ENCODE measurements at regions not wholly inside any gene's neighbourhood (a gene's known extent, or its start where the extent isn't known, plus 50 kb on each side); places are given as distances from the start of the nearest gene placed in this dataset.

DNA sequence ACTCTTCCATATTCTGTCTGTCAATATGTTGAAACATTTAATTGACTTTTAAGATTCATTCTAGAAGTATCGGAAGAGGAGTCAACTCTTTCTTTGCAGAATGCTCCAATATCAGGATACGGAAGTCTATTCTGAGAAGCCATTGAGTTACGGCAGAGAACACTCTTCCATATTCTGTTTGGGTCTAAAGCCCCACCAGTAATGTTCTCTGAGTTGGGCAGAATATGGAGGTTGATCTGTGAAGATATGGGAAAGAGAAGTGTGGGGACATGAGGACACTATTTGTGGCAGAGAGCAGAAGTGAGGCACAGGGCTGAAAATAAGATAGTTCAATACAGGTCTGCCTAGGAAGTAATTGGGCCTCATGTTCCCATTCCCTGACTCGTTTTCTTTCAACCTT, 300.0 kb downstream of the DIRAS2 start:
- ATAC-seq (ENCODE audit: low read depth) (no peak), DNase-seq (no peak)
- TF ChIP-seq, protein P1, sequence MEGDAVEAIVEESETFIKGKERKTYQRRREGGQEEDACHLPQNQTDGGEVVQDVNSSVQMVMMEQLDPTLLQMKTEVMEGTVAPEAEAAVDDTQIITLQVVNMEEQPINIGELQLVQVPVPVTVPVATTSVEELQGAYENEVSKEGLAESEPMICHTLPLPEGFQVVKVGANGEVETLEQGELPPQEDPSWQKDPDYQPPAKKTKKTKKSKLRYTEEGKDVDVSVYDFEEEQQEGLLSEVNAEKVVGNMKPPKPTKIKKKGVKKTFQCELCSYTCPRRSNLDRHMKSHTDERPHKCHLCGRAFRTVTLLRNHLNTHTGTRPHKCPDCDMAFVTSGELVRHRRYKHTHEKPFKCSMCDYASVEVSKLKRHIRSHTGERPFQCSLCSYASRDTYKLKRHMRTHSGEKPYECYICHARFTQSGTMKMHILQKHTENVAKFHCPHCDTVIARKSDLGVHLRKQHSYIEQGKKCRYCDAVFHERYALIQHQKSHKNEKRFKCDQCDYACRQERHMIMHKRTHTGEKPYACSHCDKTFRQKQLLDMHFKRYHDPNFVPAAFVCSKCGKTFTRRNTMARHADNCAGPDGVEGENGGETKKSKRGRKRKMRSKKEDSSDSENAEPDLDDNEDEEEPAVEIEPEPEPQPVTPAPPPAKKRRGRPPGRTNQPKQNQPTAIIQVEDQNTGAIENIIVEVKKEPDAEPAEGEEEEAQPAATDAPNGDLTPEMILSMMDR (IDR thresholded peaks at IDR 0.05), result no peak
- CTCF ChIA-PET, result no interaction called here
- Mint-ChIP-seq H3K4me3 (no peak overlapping the region), H3K27ac (no peak overlapping the region), H3K27me3 (peaks cover 28% of the 10 kb centered on the region), H3K4me1 (no peaks in the 10 kb centered on the region), H3K36me3 (ENCODE audit: low read depth) (no peaks in the 10 kb centered on the region), H3K9me3 (peaks cover 2% of the 10 kb centered on the region)
- POLR2A ChIA-PET, result no interaction called here
- intact Hi-C loops (cut with micrococcal nuclease), result no loop called here

DNA sequence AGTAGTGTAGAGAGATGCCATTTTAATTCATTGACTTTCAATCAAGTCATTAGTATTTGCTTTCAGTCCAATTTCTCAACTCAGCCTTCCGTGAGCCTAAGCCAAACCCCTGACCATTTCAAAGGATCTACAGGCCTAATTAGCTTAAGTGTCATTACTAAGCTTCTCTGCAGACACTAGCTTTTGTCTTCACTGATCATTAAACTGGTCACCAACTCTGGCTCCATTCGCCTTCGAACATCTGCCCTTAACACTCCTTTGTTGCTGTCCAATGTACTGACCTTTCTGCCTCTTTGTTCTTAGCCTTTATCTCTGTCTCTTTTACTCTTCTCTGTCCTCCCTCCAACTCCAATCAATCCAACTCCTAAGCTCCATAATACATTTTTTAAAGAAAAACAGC, 299.3 kb downstream of the DIRAS2 start:
- POLR2A ChIA-PET, result no interaction called here
- intact Hi-C loops (cut with micrococcal nuclease), result no loop called here
- peaks cover 2% of the 10 kb centered on the region for H3K9me3 Mint-ChIP-seq
- H3K36me3 Mint-ChIP-seq (ENCODE audit: low read depth), result no peaks in the 10 kb centered on the region
- CTCF ChIA-PET, result no interaction called here
- H3K27me3 Mint-ChIP-seq, result peaks cover 35% of the 10 kb centered on the region
- no peak overlapping the region for H3K27ac Mint-ChIP-seq
- TF ChIP-seq, protein P1 (IDR thresholded peaks at IDR 0.05), result no peak
- H3K4me3 Mint-ChIP-seq, result no peak overlapping the region
- no peak for ATAC-seq (ENCODE audit: low read depth)
- no peak for DNase-seq
- no peaks in the 10 kb centered on the region for H3K4me1 Mint-ChIP-seq

DNA sequence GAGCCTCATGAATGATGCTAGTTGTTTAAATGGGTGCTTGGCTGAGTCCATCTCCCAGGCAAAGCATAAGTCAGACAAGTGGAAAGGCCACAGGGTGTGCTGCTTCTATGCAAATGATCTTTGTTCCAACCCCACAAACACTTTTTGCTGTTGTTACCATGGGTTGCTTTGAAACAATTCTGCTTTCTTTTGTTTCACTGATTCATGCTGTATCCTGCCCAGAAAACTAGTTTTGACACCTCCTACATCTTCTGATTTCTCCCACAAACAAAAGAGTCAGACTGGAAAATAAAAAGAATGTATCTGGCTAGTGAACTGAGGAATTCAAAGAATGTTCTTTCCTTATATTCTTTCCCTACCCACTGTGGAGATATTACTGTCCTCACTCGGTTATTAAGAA, 298.6 kb downstream of the DIRAS2 start:
- Mint-ChIP-seq H3K27me3 (peaks cover 37% of the 10 kb centered on the region), H3K36me3 (ENCODE audit: low read depth) (no peaks in the 10 kb centered on the region), H3K4me3 (no peak overlapping the region), H3K9me3 (peaks cover 2% of the 10 kb centered on the region), H3K4me1 (no peaks in the 10 kb centered on the region), H3K27ac (no peak overlapping the region)
- intact Hi-C loops (cut with micrococcal nuclease), result no loop called here
- ATAC-seq (ENCODE audit: low read depth) (no peak), DNase-seq (no peak)
- CTCF ChIA-PET, result no interaction called here
- POLR2A ChIA-PET, result no interaction called here
- TF ChIP-seq, protein P1 (IDR thresholded peaks at IDR 0.05), result no peak

DNA sequence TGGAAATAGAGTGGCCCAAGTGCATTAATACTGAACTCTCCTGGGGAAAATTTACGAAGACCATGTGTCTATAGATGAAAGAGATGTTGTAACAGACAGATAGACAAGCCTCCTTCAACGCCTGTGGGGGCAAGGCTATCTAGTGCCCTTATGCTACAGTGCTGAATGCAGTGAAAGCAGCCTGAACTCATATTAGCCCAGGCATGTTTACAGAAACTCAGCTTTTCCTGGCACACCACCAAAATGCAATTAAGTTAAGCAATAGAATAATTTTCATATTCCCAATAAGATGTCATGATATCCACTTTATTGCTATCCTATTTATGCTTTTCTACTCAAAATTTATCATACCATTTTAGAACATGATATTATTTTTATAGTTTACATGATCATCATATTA, 277.0 kb downstream of the DIRAS2 start:
- intact Hi-C loops (cut with micrococcal nuclease), result no loop called here
- Mint-ChIP-seq H3K9me3 (no peaks in the 10 kb centered on the region), H3K4me1 (no peaks in the 10 kb centered on the region), H3K36me3 (ENCODE audit: low read depth) (no peaks in the 10 kb centered on the region), H3K4me3 (no peak overlapping the region), H3K27me3 (peaks cover 18% of the 10 kb centered on the region), H3K27ac (no peak overlapping the region)
- TF ChIP-seq, protein P1 (IDR thresholded peaks at IDR 0.05), result no peak
- ChIA-PET CTCF (no interaction called here), POLR2A (no interaction called here)
- ATAC-seq (ENCODE audit: low read depth) (no peak), DNase-seq (no peak)

DNA sequence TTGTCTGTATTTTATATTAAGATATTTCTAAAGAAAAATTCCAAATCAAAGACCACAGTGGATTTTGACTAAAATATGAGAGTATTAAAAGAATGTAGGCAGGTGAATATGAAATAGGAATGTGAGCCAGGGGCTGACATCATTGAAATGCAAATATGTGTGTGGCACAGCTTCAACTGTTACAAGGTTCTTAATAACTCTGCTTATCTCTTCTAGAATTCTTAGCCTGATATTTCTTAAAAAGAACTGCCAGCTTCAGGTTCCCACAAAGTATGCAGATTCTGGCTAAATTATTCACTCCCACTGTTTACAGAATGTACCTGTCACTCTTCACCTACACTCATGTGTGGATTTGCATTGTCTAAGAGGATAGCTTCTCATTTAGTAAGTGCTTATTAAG, 274.4 kb downstream of the DIRAS2 start:
- ATAC-seq (ENCODE audit: low read depth), result no peak
- no peaks in the 10 kb centered on the region for H3K36me3 Mint-ChIP-seq (ENCODE audit: low read depth)

More for the DNA sequence above, 274.4 kb downstream of the DIRAS2 start:
- TF ChIP-seq, protein P1 (IDR thresholded peaks at IDR 0.05), result no peak
- intact Hi-C loops (cut with micrococcal nuclease), result no loop called here
- ChIA-PET CTCF (no interaction called here), POLR2A (no interaction called here)
- no peak for DNase-seq
- Mint-ChIP-seq H3K4me3 (no peak overlapping the region), H3K4me1 (no peaks in the 10 kb centered on the region), H3K27me3 (peaks cover 20% of the 10 kb centered on the region), H3K27ac (no peak overlapping the region), H3K9me3 (no peaks in the 10 kb centered on the region)

All from activated B cell treated with CpG ODN at 0.5 μM for 24 hours (primary cell).